ENCODE measurements at regions not wholly inside any gene's neighbourhood (a gene's known extent, or its start where the extent isn't known, plus 50 kb on each side); places are given as distances from the start of the nearest gene placed in this dataset.
"Not testable (repeated sequence)": the region's sequence is repeated elsewhere in the genome, so short reads cannot be mapped to it uniquely, and the experiment has no call there.

DNA sequence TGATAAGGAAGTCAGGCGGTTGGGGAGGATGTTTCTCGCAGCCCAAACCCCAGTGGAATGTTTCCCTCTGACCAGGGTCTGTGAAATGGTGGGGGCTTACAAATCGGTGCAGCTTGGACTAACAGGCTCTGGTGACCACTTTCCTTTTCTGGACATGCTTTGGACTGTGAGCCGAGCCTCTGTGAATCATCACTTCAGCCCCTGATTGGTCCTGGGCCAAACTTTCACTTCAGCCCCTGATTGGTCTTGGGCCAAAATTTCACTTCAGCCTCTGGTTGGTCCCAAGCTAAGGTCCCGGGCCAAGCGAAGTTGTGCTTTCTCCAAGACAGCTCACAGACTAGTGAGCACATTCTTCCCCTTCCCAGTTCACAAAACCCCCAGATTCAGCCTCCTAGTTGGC, 223.7 kb upstream of the ANKRD20A1 start:
- not testable (repeated sequence) for H3K9ac ChIP-seq (ENCODE audit: low read depth, low read length); H3K9me3 ChIP-seq (ENCODE audit: insufficient read depth, low read depth, low read length); H3K27ac ChIP-seq (ENCODE audit: low read length); H3K4me1 ChIP-seq (ENCODE audit: insufficient read depth, low read length); H3K4me3 ChIP-seq (ENCODE audit: low read length); H3K36me3 ChIP-seq (ENCODE audit: insufficient read depth, low read depth, low read length); H3K27me3 ChIP-seq (ENCODE audit: insufficient read depth, low read length)

DNA sequence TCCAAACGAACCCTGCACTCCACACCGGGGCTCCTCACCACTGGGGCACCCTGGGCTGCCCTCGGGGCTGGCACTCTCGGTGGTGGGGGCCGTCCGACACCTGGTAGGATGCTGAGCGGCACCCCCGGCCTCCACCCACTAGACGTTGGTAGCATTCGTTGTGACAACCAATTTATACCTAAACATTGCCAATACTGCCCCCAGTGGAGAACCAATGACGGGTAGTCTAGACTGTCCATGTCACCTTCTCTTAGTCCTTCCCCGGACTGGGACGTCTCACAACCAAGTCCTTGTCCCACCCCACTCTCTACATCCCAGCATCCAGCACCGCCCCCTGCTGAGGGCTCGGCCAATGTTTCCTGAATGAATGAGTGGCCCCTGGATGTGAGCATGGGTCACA, 246.8 kb upstream of the ANKRD20A1 start:
- not testable (repeated sequence) for H3K9me3 ChIP-seq (ENCODE audit: insufficient read depth, low read depth, low read length); H3K4me1 ChIP-seq (ENCODE audit: insufficient read depth, low read length); H3K27me3 ChIP-seq (ENCODE audit: insufficient read depth, low read length); H3K9ac ChIP-seq (ENCODE audit: low read depth, low read length); H3K4me3 ChIP-seq (ENCODE audit: low read length); H3K36me3 ChIP-seq (ENCODE audit: insufficient read depth, low read depth, low read length); H3K27ac ChIP-seq (ENCODE audit: low read length)

DNA sequence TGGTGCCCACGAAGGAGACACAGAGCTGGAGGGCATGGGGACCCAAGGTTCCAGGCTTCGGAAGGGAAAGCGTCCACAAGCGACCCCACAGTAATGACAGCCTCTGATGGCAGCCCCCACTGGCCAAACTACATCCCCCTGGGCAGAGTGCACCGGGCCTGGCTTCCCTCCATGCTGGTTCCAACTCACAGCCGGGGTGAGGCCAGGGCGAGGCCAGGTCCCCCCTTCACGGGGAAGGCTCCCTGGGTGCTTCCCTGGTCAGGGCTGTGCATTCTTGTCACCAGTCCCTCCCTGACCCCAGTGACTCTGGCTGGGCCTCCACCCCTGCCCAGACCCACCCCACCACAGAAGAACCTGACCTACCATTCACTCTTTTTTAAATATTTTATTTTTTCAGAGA, 248.9 kb upstream of the ANKRD20A1 start:
- H3K4me3 ChIP-seq (ENCODE audit: low read length); H3K27me3 ChIP-seq (ENCODE audit: insufficient read depth, low read length); H3K27ac ChIP-seq (ENCODE audit: low read length); H3K9me3 ChIP-seq (ENCODE audit: insufficient read depth, low read depth, low read length); H3K4me1 ChIP-seq (ENCODE audit: insufficient read depth, low read length); H3K36me3 ChIP-seq (ENCODE audit: insufficient read depth, low read depth, low read length); H3K9ac ChIP-seq (ENCODE audit: low read depth, low read length): not testable (repeated sequence)

DNA sequence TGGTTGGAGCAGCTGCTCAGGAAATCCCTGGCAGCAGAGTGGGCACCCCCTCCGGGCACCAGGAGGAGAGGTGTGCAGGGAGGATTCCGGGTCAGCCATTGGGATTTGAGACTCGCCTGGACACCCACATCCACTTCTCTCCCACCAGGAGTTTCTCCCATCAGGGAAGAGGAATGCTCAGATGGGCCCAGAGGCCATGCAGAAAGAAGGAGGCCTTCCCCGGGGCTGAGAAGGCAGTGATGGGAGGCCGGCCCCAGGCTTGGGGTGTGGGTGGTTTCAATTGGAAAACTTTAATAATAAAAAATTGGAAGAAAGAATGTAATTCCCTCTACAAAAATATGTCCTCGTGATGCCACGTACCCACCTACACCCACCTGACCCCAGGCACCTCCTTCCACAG, 249.3 kb upstream of the ANKRD20A1 start:
- not testable (repeated sequence) for H3K9ac ChIP-seq (ENCODE audit: low read depth, low read length); H3K27ac ChIP-seq (ENCODE audit: low read length); H3K4me3 ChIP-seq (ENCODE audit: low read length); H3K4me1 ChIP-seq (ENCODE audit: insufficient read depth, low read length); H3K36me3 ChIP-seq (ENCODE audit: insufficient read depth, low read depth, low read length); H3K9me3 ChIP-seq (ENCODE audit: insufficient read depth, low read depth, low read length); H3K27me3 ChIP-seq (ENCODE audit: insufficient read depth, low read length)

DNA sequence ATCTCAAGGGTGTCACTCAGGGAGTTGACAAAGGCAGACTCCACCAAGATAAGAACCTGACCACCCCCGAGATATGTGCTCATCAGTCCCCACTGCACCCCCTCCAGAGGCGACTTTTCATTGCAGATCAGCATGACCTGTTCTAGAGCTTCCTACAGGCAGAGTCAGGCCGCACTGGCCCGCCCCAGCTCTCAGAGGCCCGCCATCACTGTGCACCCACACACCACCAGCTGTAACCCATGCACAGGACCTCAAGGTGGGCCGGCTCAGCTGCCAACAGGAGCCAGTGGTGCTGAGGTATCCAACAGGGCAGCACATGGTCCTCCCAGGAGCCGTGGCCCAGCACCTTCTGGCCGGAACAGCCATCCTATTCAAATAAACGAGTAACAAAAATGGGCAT, 253.6 kb upstream of the ANKRD20A1 start:
- H3K4me1 ChIP-seq (ENCODE audit: insufficient read depth, low read length); H3K27ac ChIP-seq (ENCODE audit: low read length); H3K27me3 ChIP-seq (ENCODE audit: insufficient read depth, low read length); H3K9ac ChIP-seq (ENCODE audit: low read depth, low read length); H3K36me3 ChIP-seq (ENCODE audit: insufficient read depth, low read depth, low read length); H3K4me3 ChIP-seq (ENCODE audit: low read length); H3K9me3 ChIP-seq (ENCODE audit: insufficient read depth, low read depth, low read length): not testable (repeated sequence)

DNA sequence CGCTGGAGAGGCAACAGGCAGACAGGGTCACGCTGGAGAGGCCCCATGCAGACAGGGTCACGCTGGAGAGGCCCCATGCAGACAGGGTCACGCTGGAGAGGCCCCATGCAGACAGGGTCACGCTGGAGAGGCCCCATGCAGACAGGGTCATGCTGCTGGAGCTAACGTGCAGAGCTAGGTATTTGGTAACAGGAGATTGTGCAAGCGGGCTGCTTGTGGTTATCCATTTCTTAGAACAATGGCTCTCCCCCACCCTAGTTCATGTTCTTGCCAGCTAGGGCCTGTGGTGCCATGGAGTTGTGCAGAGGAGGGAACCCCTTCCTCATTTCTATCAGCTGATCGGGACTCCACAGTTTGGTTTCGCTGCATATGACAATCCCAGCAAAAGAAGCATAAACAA, 255.1 kb upstream of the ANKRD20A1 start:
- H3K9ac ChIP-seq (ENCODE audit: low read depth, low read length); H3K27ac ChIP-seq (ENCODE audit: low read length); H3K4me3 ChIP-seq (ENCODE audit: low read length); H3K36me3 ChIP-seq (ENCODE audit: insufficient read depth, low read depth, low read length); H3K9me3 ChIP-seq (ENCODE audit: insufficient read depth, low read depth, low read length); H3K4me1 ChIP-seq (ENCODE audit: insufficient read depth, low read length); H3K27me3 ChIP-seq (ENCODE audit: insufficient read depth, low read length): not testable (repeated sequence)

DNA sequence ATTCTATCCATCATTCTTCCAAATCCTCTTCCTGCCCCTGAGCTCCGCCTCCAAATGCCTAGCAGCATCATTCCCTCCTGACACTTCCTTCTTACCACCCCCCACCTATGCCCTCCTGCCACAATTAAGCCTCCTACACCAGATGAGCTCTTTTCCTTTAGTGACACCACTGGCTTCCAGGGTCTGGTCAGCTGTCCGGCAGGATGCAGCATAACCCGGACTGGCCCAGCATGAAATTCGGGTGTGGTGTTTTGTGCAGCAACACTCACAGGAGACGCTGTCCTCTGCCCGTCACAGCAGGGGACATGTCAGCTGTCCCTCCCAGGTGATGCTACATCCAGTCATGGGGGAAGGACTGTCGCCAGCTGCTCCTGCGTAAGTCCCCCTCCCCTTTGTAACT, 266.3 kb upstream of the ANKRD20A1 start:
- not testable (repeated sequence) for H3K27me3 ChIP-seq (ENCODE audit: insufficient read depth, low read length); H3K27ac ChIP-seq (ENCODE audit: low read length); H3K9ac ChIP-seq (ENCODE audit: low read depth, low read length); H3K9me3 ChIP-seq (ENCODE audit: insufficient read depth, low read depth, low read length); H3K4me3 ChIP-seq (ENCODE audit: low read length); H3K36me3 ChIP-seq (ENCODE audit: insufficient read depth, low read depth, low read length); H3K4me1 ChIP-seq (ENCODE audit: insufficient read depth, low read length)

DNA sequence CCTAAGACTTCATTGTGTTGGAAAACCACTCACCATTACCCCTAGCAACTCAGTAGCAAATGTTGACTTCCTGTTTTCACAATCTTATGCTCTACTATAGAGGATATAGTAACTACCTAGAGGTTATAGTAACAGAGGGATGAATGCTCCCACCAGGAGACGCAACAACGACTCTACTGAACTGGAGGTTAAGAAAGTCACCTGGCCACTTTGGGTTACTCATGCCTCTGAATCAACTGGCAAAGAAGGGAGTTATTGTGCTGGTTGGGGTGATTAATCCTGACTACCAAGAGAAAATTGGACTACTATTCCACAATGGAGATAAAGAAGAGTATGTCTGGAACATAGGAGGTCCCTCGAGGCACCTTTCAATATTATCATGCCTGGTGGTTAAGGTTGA, 302.9 kb upstream of the ANKRD20A1 start:
- H3K4me3 ChIP-seq (ENCODE audit: low read length); H3K9me3 ChIP-seq (ENCODE audit: insufficient read depth, low read depth, low read length); H3K27me3 ChIP-seq (ENCODE audit: insufficient read depth, low read length); H3K36me3 ChIP-seq (ENCODE audit: insufficient read depth, low read depth, low read length); H3K9ac ChIP-seq (ENCODE audit: low read depth, low read length); H3K27ac ChIP-seq (ENCODE audit: low read length); H3K4me1 ChIP-seq (ENCODE audit: insufficient read depth, low read length): not testable (repeated sequence)

DNA sequence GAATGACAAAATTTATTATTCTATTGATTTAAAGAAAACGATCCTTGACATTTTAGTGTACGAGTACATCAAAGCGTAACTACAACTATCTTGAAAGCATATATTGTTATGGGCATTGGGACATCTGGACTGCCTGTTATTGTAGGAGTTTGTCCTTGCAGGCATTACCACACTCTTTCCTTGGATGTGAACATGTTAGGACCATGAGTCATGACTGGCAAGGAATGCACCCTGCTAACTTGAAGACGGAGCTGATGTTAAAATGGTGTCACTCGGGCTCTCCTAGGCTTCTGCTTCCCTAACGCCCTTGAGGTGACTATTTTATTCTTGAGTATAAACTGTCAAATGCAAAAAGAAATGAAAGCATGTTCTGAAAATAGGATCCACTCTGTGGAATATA, 308.7 kb upstream of the ANKRD20A1 start:
- not testable (repeated sequence) for H3K4me3 ChIP-seq (ENCODE audit: low read length); H3K9ac ChIP-seq (ENCODE audit: low read depth, low read length); H3K4me1 ChIP-seq (ENCODE audit: insufficient read depth, low read length); H3K9me3 ChIP-seq (ENCODE audit: insufficient read depth, low read depth, low read length); H3K27me3 ChIP-seq (ENCODE audit: insufficient read depth, low read length); H3K36me3 ChIP-seq (ENCODE audit: insufficient read depth, low read depth, low read length); H3K27ac ChIP-seq (ENCODE audit: low read length)

DNA sequence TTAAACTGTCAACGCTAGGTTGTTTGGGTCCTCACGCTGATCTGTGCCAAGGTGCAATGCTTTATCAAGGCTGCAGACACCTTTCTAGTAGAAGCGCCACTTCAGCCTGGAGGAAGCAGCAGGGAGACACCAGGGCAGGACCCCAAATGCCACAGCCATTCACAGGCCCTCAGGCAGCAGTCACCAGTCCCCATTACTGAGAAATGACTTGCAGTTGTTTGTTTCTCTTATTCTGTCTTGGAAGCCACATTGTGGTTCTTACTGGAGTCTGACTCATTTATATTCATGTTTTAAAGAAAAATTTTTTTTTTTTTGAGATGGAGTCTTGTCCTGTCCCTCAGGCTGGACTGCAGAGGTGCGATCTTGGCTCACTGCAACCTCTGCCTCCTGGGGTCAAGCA, 328.9 kb upstream of the ANKRD20A1 start:
- not testable (repeated sequence) for H3K4me3 ChIP-seq (ENCODE audit: low read length); H3K9me3 ChIP-seq (ENCODE audit: insufficient read depth, low read depth, low read length); H3K27ac ChIP-seq (ENCODE audit: low read length); H3K27me3 ChIP-seq (ENCODE audit: insufficient read depth, low read length); H3K36me3 ChIP-seq (ENCODE audit: insufficient read depth, low read depth, low read length); H3K9ac ChIP-seq (ENCODE audit: low read depth, low read length); H3K4me1 ChIP-seq (ENCODE audit: insufficient read depth, low read length)

DNA sequence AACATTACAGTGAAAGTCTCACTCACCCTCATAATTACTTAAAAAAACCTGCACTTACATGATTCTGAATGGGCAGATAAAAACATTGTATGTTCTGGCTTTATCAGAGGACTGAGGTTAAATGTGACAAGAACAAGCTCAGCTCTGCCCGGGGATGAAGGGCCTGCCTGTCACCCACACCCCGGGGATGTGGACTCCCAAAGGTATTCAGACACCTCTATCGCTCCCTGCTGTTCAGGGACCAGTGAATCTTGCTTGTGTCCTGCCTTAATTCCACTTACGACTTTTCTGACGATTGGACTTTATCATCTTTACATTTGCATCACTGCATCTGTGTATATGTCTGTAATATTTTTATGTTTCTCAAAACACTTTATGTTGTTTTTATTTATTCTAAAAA, 341.8 kb upstream of the ANKRD20A1 start:
- not testable (repeated sequence) for H3K27me3 ChIP-seq (ENCODE audit: insufficient read depth, low read length); H3K4me3 ChIP-seq (ENCODE audit: low read length); H3K9me3 ChIP-seq (ENCODE audit: insufficient read depth, low read depth, low read length); H3K9ac ChIP-seq (ENCODE audit: low read depth, low read length); H3K36me3 ChIP-seq (ENCODE audit: insufficient read depth, low read depth, low read length); H3K27ac ChIP-seq (ENCODE audit: low read length); H3K4me1 ChIP-seq (ENCODE audit: insufficient read depth, low read length)

DNA sequence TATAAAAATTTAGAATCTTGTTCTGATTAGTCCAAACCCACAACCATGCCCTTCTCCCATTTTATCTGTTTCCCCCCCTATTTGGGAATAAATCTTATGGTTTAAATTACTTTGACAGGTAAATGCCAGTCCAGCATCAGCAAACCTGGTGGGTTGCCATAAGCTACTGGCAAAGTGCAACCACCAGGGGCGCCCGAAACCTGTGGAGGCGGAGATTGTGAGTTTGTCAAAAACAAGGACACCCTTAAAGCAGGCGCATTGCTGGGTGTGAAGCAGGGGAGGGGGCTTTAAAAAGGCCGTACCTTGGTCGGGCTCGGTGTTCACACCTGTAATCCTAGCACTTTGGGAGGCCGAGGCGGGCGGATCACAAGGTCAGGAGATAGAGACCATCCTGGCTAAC, 344.1 kb upstream of the ANKRD20A1 start:
- H3K4me1 ChIP-seq (ENCODE audit: insufficient read depth, low read length); H3K27me3 ChIP-seq (ENCODE audit: insufficient read depth, low read length); H3K36me3 ChIP-seq (ENCODE audit: insufficient read depth, low read depth, low read length); H3K9me3 ChIP-seq (ENCODE audit: insufficient read depth, low read depth, low read length); H3K9ac ChIP-seq (ENCODE audit: low read depth, low read length); H3K27ac ChIP-seq (ENCODE audit: low read length); H3K4me3 ChIP-seq (ENCODE audit: low read length): not testable (repeated sequence)

DNA sequence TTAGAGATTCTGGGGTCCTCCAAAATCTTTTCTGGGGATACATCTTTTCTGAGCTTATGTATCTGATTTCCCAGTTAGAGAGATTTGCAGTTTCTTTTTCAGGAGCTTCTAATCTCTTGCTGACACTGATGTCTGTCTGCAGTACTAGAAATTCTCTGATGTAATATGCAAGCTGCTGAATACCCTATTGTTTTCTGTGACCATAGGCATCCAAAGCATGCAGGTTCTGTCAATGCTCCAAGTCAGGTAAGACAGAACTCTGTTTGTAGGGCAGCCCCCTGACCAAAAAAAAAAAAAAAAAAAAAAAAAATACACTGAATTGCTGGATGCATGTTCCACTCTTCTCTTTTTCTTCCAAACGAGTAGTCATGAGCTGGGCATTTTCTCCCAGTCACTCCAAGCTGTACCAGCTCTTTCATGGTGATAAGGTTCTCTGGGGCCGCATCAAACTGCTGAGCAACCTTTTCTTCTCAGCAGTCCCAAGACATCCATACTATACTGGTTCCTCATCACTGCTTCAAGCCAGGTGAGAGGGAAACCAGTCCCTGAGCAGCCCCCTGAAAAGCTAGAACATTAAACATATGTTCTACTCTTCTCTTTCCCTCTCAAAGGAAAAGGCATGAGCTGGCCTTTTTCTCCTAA, 354.9 kb upstream of the ANKRD20A1 start:
- not testable (repeated sequence) for H3K9ac ChIP-seq (ENCODE audit: low read depth, low read length); H3K4me1 ChIP-seq (ENCODE audit: insufficient read depth, low read length); H3K27ac ChIP-seq (ENCODE audit: low read length); H3K9me3 ChIP-seq (ENCODE audit: insufficient read depth, low read depth, low read length); H3K27me3 ChIP-seq (ENCODE audit: insufficient read depth, low read length); H3K36me3 ChIP-seq (ENCODE audit: insufficient read depth, low read depth, low read length); H3K4me3 ChIP-seq (ENCODE audit: low read length)
